ENCODE measurements at regions not wholly inside any gene's neighbourhood (a gene's known extent, or its start where the extent isn't known, plus 50 kb on each side); places are given as distances from the start of the nearest gene placed in this dataset.

DNA sequence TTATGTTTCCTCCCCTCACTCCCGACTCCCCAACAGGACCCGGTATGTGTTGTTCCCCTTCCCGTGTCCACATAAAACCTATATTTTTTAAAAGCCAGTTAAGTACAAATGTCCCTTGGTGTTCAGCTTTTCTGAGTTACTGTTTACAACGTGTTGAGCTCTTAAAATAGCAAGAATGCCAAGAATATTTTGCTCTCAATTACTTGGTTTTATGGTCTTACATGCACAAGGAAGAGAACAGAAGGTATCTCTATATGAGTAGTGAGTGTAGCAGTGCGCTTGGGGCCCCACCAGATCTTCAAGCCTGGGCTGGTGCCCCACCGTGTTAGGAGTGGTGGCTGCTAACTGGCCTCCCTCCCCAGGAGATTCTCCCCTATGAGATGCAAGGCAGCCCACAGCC, 75.3 kb downstream of the RIN2 start:
- intact Hi-C loops (cut with micrococcal nuclease), result loop anchor here (10.0 kb wide), 1 partner anchor 51 kb away; no protein-coding TSS in a partner anchor
- H3K4me3 ChIP-seq, result no peak overlapping the region
- no peaks in the 10 kb centered on the region for H3K36me3 ChIP-seq
- DNase-seq, result no peak
- H3K9me3 ChIP-seq (replicated peaks), result no peaks in the 10 kb centered on the region
- TF ChIP-seq, protein P1, sequence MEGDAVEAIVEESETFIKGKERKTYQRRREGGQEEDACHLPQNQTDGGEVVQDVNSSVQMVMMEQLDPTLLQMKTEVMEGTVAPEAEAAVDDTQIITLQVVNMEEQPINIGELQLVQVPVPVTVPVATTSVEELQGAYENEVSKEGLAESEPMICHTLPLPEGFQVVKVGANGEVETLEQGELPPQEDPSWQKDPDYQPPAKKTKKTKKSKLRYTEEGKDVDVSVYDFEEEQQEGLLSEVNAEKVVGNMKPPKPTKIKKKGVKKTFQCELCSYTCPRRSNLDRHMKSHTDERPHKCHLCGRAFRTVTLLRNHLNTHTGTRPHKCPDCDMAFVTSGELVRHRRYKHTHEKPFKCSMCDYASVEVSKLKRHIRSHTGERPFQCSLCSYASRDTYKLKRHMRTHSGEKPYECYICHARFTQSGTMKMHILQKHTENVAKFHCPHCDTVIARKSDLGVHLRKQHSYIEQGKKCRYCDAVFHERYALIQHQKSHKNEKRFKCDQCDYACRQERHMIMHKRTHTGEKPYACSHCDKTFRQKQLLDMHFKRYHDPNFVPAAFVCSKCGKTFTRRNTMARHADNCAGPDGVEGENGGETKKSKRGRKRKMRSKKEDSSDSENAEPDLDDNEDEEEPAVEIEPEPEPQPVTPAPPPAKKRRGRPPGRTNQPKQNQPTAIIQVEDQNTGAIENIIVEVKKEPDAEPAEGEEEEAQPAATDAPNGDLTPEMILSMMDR (IDR thresholded peaks at IDR 0.05; ENCODE audit: borderline replicate concordance), result no peak
- H3K27ac ChIP-seq (replicated peaks), result no peak overlapping the region
- H3K4me1 ChIP-seq, result peaks cover 41% of the 10 kb centered on the region
- no peaks in the 10 kb centered on the region for H3K27me3 ChIP-seq (ENCODE audit: low read depth)

DNA sequence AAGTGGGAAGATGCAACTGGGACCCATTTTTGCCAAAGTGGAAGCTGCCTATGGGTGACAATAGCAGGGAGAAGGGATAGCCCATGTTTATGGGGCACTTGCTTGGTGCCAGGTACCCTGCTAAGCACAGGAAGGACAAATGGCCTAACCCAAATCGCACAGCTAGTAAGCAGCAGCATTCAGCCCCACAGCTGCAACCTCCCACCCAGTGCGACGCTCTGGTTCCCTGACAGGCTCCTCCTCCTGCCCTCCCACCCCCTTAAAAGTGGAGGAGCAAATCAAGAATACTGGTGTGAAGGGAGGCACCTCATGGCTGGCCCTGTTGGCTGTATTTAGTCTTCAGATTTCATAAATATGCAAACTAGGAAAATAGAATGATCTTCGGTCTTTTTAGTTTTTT, 76.2 kb downstream of the RIN2 start:
- Histone ChIP-seq H3K4me1 (peaks cover 36% of the 10 kb centered on the region), H3K27ac (replicated peaks) (no peak overlapping the region), H3K27me3 (ENCODE audit: low read depth) (no peaks in the 10 kb centered on the region), H3K9me3 (replicated peaks) (no peaks in the 10 kb centered on the region), H3K36me3 (no peaks in the 10 kb centered on the region), H3K4me3 (no peak overlapping the region)
- TF ChIP-seq, protein P1 (IDR thresholded peaks at IDR 0.05; ENCODE audit: borderline replicate concordance), result no peak
- DNase-seq, result no peak
- intact Hi-C loops (cut with micrococcal nuclease), result loop anchor here (10.0 kb wide), 1 partner anchor 51 kb away; no protein-coding TSS in a partner anchor

DNA sequence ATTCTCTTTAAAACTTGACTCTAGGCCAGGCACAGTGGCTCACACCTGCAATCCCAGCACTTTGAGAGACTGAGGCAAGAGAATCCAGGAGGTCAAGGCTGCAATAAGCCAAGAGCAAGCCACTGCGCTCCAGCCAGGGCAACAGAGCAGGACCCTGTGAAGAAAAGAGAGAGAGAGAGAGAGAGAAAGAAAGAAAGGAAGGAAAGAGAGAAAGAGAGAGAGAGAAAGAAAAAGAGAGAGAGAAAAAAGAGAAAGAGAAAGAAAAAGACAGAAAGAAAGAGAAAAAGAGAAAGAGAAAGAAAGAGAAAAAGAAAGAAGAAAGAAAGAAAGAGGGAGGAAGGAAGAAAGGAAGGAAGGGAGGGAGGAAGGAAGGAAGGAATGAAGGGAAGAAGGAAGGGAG, 76.7 kb downstream of the RIN2 start:
- H3K4me1 ChIP-seq, result peaks cover 33% of the 10 kb centered on the region
- intact Hi-C loops (cut with micrococcal nuclease), result loop anchor here (10.0 kb wide), 1 partner anchor 50 kb away; no protein-coding TSS in a partner anchor
- H3K27ac ChIP-seq (replicated peaks), result no peak overlapping the region
- H3K36me3 ChIP-seq, result no peaks in the 10 kb centered on the region
- TF ChIP-seq, protein P1 (IDR thresholded peaks at IDR 0.05; ENCODE audit: borderline replicate concordance), result no peak
- no peak overlapping the region for H3K4me3 ChIP-seq
- no peaks in the 10 kb centered on the region for H3K27me3 ChIP-seq (ENCODE audit: low read depth)
- H3K9me3 ChIP-seq (replicated peaks), result no peaks in the 10 kb centered on the region
- no peak for DNase-seq

DNA sequence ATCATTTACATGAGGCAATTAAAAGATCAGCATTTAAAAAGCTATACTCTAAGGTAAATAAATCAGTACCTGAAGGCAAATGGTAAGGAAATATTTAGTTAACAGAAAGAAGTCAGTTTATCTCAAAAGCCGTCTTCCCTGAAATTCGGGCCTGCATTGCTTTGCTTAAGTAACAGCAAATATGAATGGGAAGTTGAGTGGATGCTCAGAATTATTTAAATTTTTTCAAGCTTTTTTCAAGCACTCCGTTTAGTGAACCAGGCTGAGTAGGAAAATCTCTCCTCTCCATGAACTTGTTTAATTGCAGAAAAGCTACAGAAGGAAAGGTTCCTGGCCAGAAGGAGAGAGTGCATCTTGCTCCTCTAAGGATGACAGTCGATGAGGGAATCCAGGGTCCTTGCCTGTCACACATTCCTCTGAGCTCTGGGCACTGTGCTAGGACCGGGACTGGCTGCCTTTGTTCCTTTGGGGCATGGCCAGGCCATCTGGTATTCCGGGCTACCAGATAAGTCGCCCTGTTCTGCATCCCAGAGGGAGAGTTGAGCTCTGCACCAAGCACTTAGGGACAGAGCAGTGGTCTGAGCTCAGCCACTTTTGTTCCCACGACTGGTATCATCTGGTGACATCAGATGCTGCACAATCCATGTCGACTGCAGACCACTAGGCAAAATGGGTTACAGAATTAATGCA, 77.6 kb downstream of the RIN2 start:
- peak; percentile 61 for DNase-seq
- Histone ChIP-seq H3K36me3 (peaks cover 4% of the 10 kb centered on the region), H3K9me3 (replicated peaks) (no peaks in the 10 kb centered on the region), H3K27ac (replicated peaks) (peak overlapping the region; percentile 56), H3K4me3 (no peak overlapping the region), H3K4me1 (peaks cover 25% of the 10 kb centered on the region), H3K27me3 (ENCODE audit: low read depth) (no peaks in the 10 kb centered on the region)
- intact Hi-C loops (cut with micrococcal nuclease), result loop anchor here (10.0 kb wide), 1 partner anchor 49 kb away; no protein-coding TSS in a partner anchor
- TF ChIP-seq, protein P1 (IDR thresholded peaks at IDR 0.05; ENCODE audit: borderline replicate concordance), result peak; percentile 21

DNA sequence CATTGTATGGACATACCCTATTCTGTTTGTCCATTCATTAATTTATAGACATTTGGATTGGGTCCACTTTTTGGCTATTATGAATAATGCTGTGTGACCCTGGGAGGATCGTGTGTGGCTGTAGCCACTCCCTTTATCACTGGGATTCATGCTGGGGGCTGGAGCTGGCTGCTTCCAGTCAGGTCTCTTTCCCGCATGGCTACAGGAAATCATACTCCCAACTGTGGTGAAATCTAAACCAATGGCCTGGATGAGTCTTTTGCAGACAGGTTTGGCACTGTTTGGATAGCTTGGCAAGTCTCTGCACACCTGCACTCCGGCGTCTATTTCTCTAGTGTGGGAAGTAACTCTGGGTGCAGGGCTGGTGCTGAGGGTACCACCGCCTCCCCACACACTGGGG, 80.4 kb downstream of the RIN2 start:
- no peak overlapping the region for H3K4me3 ChIP-seq
- no peak overlapping the region for H3K27ac ChIP-seq (replicated peaks)
- peaks cover 25% of the 10 kb centered on the region for H3K4me1 ChIP-seq
- H3K36me3 ChIP-seq, result peaks cover 10% of the 10 kb centered on the region
- peaks cover 10% of the 10 kb centered on the region for H3K9me3 ChIP-seq (replicated peaks)
- intact Hi-C loops (cut with micrococcal nuclease), result loop anchor here (10.0 kb wide), 1 partner anchor 46 kb away; no protein-coding TSS in a partner anchor
- no peak for DNase-seq
- H3K27me3 ChIP-seq (ENCODE audit: low read depth), result no peaks in the 10 kb centered on the region
- TF ChIP-seq, protein P1 (IDR thresholded peaks at IDR 0.05; ENCODE audit: borderline replicate concordance), result no peak
